ENCODE measurements at regions not wholly inside any gene's neighbourhood (a gene's known extent, or its start where the extent isn't known, plus 50 kb on each side); places are given as distances from the start of the nearest gene placed in this dataset.

- no peak for TF ChIP-seq CTCF (IDR thresholded peaks at IDR 0.05; ENCODE audit: low read depth, low read length, missing input control)
- TF ChIP-seq ZBTB33 (IDR thresholded peaks at IDR 0.05), result no peak
- no peak for TF ChIP-seq YY1 (IDR thresholded peaks at IDR 0.05)
- TF ChIP-seq REST (IDR thresholded peaks at IDR 0.05), result no peak
- TF ChIP-seq GABPA (IDR thresholded peaks at IDR 0.05 in 1 of 2, conservative IDR thresholded peaks at IDR 0.05 in 1 of 2), result no peak
- no peak for TF ChIP-seq RAD21 (IDR thresholded peaks at IDR 0.05)
- TF ChIP-seq MAX (IDR thresholded peaks at IDR 0.05), result no peak
- TF ChIP-seq JUND (IDR thresholded peaks at IDR 0.05), result no peak
- TF ChIP-seq RXRA (IDR thresholded peaks at IDR 0.05), result no peak
- no peak for TF ChIP-seq TAF1 (conservative IDR thresholded peaks at IDR 0.05)
- no peak for TF ChIP-seq SP1 (IDR thresholded peaks at IDR 0.05)
Measured at GRCh38 chr3:101979033-101979432, 129.7 kb downstream of the NFKBIZ start.
